CD14-positive monocyte (primary cell): ENCODE measurements at regions not wholly inside any gene's neighbourhood (a gene's known extent, or its start where the extent isn't known, plus 50 kb on each side); places are given as distances from the start of the nearest gene placed in this dataset.

ENCODE experiments used
- DNase-seq, 3 donors: peaks; one replicate each; pipeline ENCODE4 v3.0.0-alpha.2; 2011 to 2022
- H2AFZ ChIP-seq: 2 replicates; pipeline ENCODE4 v1.6.0; 2012; ENCODE audit warnings: mild to moderate bottlenecking, low read depth, low read length, inconsistent platforms; ENCODE audit not compliant: insufficient read depth, poor library complexity, severe bottlenecking
- H3K27ac ChIP-seq, 2 donors: 1 replicate in 1 of 2; 2 replicates in 1 of 2; pipeline ENCODE4 v1.5.1; 2012 to 2013; ENCODE audit warnings: low read length in 2 of 2, control low read depth in 1 of 2, inconsistent platforms in 1 of 2, low read depth in 1 of 2, mild to moderate bottlenecking in 1 of 2
- H3K27me3 ChIP-seq, 2 donors: one replicate each; pipeline versions ENCODE4 v1.6.0 to v1.6.1; 2011 to 2013; ENCODE audit warnings: low read length in 2 of 2; ENCODE audit not compliant: control insufficient read depth in 2 of 2, insufficient read depth in 2 of 2
- H3K36me3 ChIP-seq, 2 donors: replicated peaks in 1 of 2; 1 replicate in 1 of 2; 2 replicates in 1 of 2; pipeline versions ENCODE4 v1.5.1 to v1.6.1; 2012 to 2013; ENCODE audit warnings: low read length in 2 of 2, control low read depth in 1 of 2, inconsistent platforms in 1 of 2, mild to moderate bottlenecking in 1 of 2; ENCODE audit not compliant: insufficient read depth in 2 of 2, control insufficient read depth in 1 of 2
- H3K4me1 ChIP-seq, 2 donors: 1 replicate in 1 of 2; 2 replicates in 1 of 2; pipeline versions ENCODE4 v1.5.1 to v1.6.1; 2012 to 2013; ENCODE audit warnings: low read length in 2 of 2, control low read depth in 1 of 2, inconsistent platforms in 1 of 2, mild to moderate bottlenecking in 1 of 2, moderate library complexity in 1 of 2; ENCODE audit not compliant: insufficient read depth in 2 of 2, control insufficient read depth in 1 of 2
- H3K4me2 ChIP-seq: replicated peaks from 2 replicates; pipeline ENCODE3; 2012; ENCODE audit warnings: low read length, moderate library complexity, mild to moderate bottlenecking; ENCODE audit not compliant: poor library complexity, severe bottlenecking; ENCODE audit errors: extremely low read depth
- H3K4me3 ChIP-seq, 3 experiments: fragments of 200-600 bp in 1 of 3; sonication (generic) in 1 of 3; replicated peaks in 1 of 3; 1 replicate in 2 of 3; 2 replicates in 1 of 3; pipeline ENCODE4 v1.5.1; 2011 to 2013; ENCODE audit warnings: low read length in 3 of 3, mild to moderate bottlenecking in 3 of 3, control low read depth in 2 of 3, low read depth in 2 of 3, inconsistent platforms in 1 of 3, moderate library complexity in 1 of 3
- H3K79me2 ChIP-seq: 2 replicates; pipeline ENCODE4 v1.6.0; 2012; ENCODE audit warnings: mild to moderate bottlenecking, control low read depth, inconsistent platforms, low read length, moderate library complexity; ENCODE audit not compliant: insufficient read depth
- H3K9ac ChIP-seq: 2 replicates; pipeline ENCODE4 v1.6.0; 2017; ENCODE audit warnings: low read length, mild to moderate bottlenecking; ENCODE audit not compliant: insufficient read depth, poor library complexity, severe bottlenecking
- H3K9me3 ChIP-seq, 2 donors: replicated peaks in 1 of 2; 1 replicate in 1 of 2; 2 replicates in 1 of 2; pipeline versions ENCODE4 v1.5.1 to v1.6.1; 2012 to 2013; ENCODE audit warnings: low read length in 2 of 2, control low read depth in 1 of 2; ENCODE audit not compliant: control insufficient read depth in 1 of 2, insufficient read depth in 1 of 2
- H4K20me1 ChIP-seq: 2 replicates; pipeline ENCODE4 v1.6.0; 2012; ENCODE audit warnings: mild to moderate bottlenecking, low read length, control low read depth, moderate library complexity; ENCODE audit not compliant: insufficient read depth
- H3K27ac Mint-ChIP-seq, 7 donors: one replicate each; pipeline ENCODE4 v1.8.0; 2020; ENCODE audit warnings: mild to moderate bottlenecking in 7 of 7, mixed read lengths in 7 of 7, moderate library complexity in 6 of 7, inconsistent platforms in 2 of 7
- H3K27me3 Mint-ChIP-seq, 3 donors: one replicate each; pipeline ENCODE4 v1.8.0; 2021 to 2022; ENCODE audit warnings: low read depth in 3 of 3, mild to moderate bottlenecking in 3 of 3, mixed read lengths in 3 of 3, moderate library complexity in 3 of 3, inconsistent platforms in 1 of 3
- H3K36me3 Mint-ChIP-seq, 2 donors: one replicate each; pipeline ENCODE4 v1.8.0; 2020; ENCODE audit warnings: mixed read lengths in 2 of 2, inconsistent platforms in 1 of 2, mild to moderate bottlenecking in 1 of 2
- H3K4me1 Mint-ChIP-seq: one replicate; pipeline ENCODE4 v1.8.0; 2020; ENCODE audit warnings: mild to moderate bottlenecking, mixed read lengths
- H3K4me3 Mint-ChIP-seq, 2 donors: one replicate each; pipeline ENCODE4 v1.8.0; 2020; ENCODE audit warnings: mild to moderate bottlenecking in 2 of 2, mixed read lengths in 2 of 2, moderate library complexity in 1 of 2
- H3K9me3 Mint-ChIP-seq, 7 donors: one replicate each; pipeline ENCODE4 v1.8.0; 2020 to 2022; ENCODE audit warnings: mixed read lengths in 7 of 7, mild to moderate bottlenecking in 6 of 7, moderate library complexity in 6 of 7, inconsistent platforms in 2 of 7
- WGBS: methylation state at CpG from one replicate; pipeline ENCODE4 v1.1.5; 2013; ENCODE audit warnings: missing lambda C conversion rate; ENCODE audit not compliant: insufficient coverage; 5-methylcytosine and 5-hydroxymethylcytosine counted together
- intact Hi-C, 2 donors: fragments of 100-400 bp; cut with micrococcal nuclease; formaldehyde crosslinking; loops; one replicate each; pipeline versions ENCODE4 v1.15.0 to v1.15.1; 2023
- TF ChIP-seq, protein P1 (sequence below): fragments of 200-600 bp; IDR thresholded peaks from one replicate; pipeline ENCODE4 v1.8.0; 2022; ENCODE audit warnings: antibody characterized with exemption, mild to moderate bottlenecking

DNA sequence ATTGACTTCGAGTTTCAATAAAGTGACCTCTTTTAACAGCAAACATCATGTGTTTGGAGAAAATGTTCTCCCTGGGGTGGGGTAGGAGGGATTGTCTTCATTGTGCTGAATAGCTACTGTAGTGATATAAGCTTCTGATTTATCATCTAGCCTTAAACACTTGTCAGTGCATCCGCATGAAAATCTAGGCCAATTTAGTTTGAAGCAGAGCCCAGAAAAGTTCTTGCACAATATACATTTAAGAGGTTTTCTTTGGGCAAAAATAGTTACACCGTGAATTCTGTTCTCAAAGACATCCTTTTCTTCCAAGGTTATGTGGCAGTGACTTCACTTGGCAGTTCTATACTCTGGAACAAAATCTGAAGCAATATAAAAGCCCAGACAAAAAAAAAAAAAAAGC lies 136.0 kb upstream of the IFNG-AS1 start:
- no CpG with 5 or more reads among the region's 3 CpGs for WGBS
- Histone ChIP-seq H2AFZ (no peak overlapping the region), H4K20me1 (no peaks in the 10 kb centered on the region), H3K27ac (no peak overlapping the region), H3K4me2 (no peak overlapping the region), H3K4me1 (no peaks in the 10 kb centered on the region), H3K79me2 (no peaks in the 10 kb centered on the region), H3K4me3 (no peak overlapping the region), H3K9ac (no peak overlapping the region), H3K27me3 (no peaks in the 10 kb centered on the region), H3K36me3 (no peaks in the 10 kb centered on the region), H3K9me3 (peaks cover 0 to 12% of the 10 kb centered on the region in 2 donors)
- intact Hi-C loops, result no loop called here
- no peak for DNase-seq
- H3K27ac Mint-ChIP-seq, result no peak overlapping the region
- peaks cover 1 to 3% (median 2%) of the 10 kb centered on the region in 3 donors for H3K27me3 Mint-ChIP-seq
- H3K4me3 Mint-ChIP-seq, result no peak overlapping the region
- H3K36me3 Mint-ChIP-seq, result no peaks in the 10 kb centered on the region
- H3K4me1 Mint-ChIP-seq, result no peaks in the 10 kb centered on the region
- TF ChIP-seq, protein P1, sequence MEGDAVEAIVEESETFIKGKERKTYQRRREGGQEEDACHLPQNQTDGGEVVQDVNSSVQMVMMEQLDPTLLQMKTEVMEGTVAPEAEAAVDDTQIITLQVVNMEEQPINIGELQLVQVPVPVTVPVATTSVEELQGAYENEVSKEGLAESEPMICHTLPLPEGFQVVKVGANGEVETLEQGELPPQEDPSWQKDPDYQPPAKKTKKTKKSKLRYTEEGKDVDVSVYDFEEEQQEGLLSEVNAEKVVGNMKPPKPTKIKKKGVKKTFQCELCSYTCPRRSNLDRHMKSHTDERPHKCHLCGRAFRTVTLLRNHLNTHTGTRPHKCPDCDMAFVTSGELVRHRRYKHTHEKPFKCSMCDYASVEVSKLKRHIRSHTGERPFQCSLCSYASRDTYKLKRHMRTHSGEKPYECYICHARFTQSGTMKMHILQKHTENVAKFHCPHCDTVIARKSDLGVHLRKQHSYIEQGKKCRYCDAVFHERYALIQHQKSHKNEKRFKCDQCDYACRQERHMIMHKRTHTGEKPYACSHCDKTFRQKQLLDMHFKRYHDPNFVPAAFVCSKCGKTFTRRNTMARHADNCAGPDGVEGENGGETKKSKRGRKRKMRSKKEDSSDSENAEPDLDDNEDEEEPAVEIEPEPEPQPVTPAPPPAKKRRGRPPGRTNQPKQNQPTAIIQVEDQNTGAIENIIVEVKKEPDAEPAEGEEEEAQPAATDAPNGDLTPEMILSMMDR, result no peak
- peaks cover 6 to 16% (median 11%) of the 10 kb centered on the region in 7 donors for H3K9me3 Mint-ChIP-seq

DNA sequence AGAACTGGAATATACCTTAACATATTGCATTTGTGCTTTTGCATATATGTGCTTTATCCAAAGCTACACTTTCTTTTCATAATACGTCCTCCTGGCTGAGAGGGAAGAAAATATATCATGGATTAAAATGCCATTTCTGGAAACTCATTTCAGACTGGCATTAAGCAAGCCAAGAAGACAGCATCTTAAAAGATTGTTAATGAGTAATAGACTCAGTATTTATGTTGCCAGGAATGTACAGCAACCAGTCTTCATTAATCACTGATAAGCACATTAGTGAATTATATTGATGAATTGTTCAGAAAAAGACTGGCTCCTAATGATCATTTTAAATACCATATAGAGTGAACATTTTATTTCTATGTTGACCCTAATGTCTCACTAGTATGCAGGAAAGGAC lies 134.9 kb upstream of the IFNG-AS1 start:
- Mint-ChIP-seq H3K36me3 (no peaks in the 10 kb centered on the region), H3K4me1 (no peaks in the 10 kb centered on the region), H3K9me3 (peaks cover 2 to 12% (median 9%) of the 10 kb centered on the region in 7 donors), H3K27ac (no peak overlapping the region), H3K27me3 (peaks cover 0 to 3% (median 3%) of the 10 kb centered on the region in 3 donors), H3K4me3 (no peak overlapping the region)
- Histone ChIP-seq H3K27ac (no peak overlapping the region), H3K4me1 (no peaks in the 10 kb centered on the region), H4K20me1 (no peaks in the 10 kb centered on the region), H3K27me3 (no peaks in the 10 kb centered on the region), H2AFZ (no peak overlapping the region), H3K4me3 (no peak overlapping the region), H3K9me3 (peaks cover 0 to 11% of the 10 kb centered on the region in 2 donors), H3K4me2 (no peak overlapping the region), H3K9ac (no peak overlapping the region), H3K36me3 (no peaks in the 10 kb centered on the region), H3K79me2 (no peaks in the 10 kb centered on the region)
- no CpG with 5 or more reads among the region's 1 CpG for WGBS
- TF ChIP-seq, protein P1, result no peak
- intact Hi-C loops, result no loop called here
- no peak for DNase-seq
